PFSK-1 (cell line): ENCODE measurements at regions not wholly inside any gene's neighbourhood (a gene's known extent, or its start where the extent isn't known, plus 50 kb on each side); places are given as distances from the start of the nearest gene placed in this dataset.
A peak's percentile ranks its signal among the peaks of the same experiment; 100 is the strongest.

Experiments
- FOXP2 ChIP-seq: optimal IDR thresholded peaks from 2 replicates; pipeline ENCODE3; 2011; ENCODE audit warnings: borderline replicate concordance, control low read depth, inconsistent platforms; ENCODE audit not compliant: insufficient read depth; ENCODE audit errors: extremely low read length, extremely low read depth
- POLR2AphosphoS5 ChIP-seq: IDR thresholded peaks from 2 replicates; pipeline ENCODE4 v1.6.1; 2012; ENCODE audit warnings: low read depth, mild to moderate bottlenecking, control low read depth, low read length, moderate library complexity
- SIN3A ChIP-seq: IDR thresholded peaks from 2 replicates; pipeline ENCODE4 v1.6.1; 2012; ENCODE audit warnings: mild to moderate bottlenecking, low read length, moderate library complexity, borderline replicate concordance; ENCODE audit not compliant: insufficient read depth
- TAF1 ChIP-seq: IDR thresholded peaks from 2 replicates; pipeline ENCODE4 v1.6.1; 2012; ENCODE audit warnings: low read length, control low read depth, borderline replicate concordance; ENCODE audit not compliant: insufficient read depth
- TF ChIP-seq, protein P1 (sequence below), 2 experiments: IDR thresholded peaks; 2 replicates each; pipeline versions ENCODE4 v1.6.1 to v1.8.0; 2011 to 2012; ENCODE audit warnings: low read depth in 2 of 2, low read length in 2 of 2, control low read depth in 1 of 2, inconsistent platforms in 1 of 2, mild to moderate bottlenecking in 1 of 2, moderate library complexity in 1 of 2; ENCODE audit not compliant: insufficient read depth in 1 of 2

DNA sequence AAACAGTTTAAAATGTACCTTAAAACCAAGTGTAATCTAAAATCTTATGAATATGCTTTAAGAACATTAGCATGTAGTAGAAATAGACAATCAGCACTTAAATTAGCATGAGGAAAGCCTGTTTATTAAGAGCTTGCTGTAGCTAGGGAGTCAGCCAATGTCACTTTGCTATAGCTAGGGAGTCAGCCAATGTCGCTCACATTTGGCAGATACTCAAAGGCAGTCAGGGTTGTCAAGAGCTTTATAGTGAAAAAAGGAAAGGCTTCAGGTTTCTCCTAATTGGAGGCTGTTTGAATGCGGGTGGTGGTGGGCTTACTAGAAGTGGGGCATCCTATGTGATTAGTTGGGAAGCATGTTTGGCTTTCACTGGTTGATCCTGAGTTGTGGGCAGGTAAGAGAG is 226.2 kb upstream of the DGKB start:
- TF ChIP-seq POLR2AphosphoS5 (no peak), SIN3A (no peak), TAF1 (no peak), FOXP2 (no peak)
- TF ChIP-seq, protein P1, sequence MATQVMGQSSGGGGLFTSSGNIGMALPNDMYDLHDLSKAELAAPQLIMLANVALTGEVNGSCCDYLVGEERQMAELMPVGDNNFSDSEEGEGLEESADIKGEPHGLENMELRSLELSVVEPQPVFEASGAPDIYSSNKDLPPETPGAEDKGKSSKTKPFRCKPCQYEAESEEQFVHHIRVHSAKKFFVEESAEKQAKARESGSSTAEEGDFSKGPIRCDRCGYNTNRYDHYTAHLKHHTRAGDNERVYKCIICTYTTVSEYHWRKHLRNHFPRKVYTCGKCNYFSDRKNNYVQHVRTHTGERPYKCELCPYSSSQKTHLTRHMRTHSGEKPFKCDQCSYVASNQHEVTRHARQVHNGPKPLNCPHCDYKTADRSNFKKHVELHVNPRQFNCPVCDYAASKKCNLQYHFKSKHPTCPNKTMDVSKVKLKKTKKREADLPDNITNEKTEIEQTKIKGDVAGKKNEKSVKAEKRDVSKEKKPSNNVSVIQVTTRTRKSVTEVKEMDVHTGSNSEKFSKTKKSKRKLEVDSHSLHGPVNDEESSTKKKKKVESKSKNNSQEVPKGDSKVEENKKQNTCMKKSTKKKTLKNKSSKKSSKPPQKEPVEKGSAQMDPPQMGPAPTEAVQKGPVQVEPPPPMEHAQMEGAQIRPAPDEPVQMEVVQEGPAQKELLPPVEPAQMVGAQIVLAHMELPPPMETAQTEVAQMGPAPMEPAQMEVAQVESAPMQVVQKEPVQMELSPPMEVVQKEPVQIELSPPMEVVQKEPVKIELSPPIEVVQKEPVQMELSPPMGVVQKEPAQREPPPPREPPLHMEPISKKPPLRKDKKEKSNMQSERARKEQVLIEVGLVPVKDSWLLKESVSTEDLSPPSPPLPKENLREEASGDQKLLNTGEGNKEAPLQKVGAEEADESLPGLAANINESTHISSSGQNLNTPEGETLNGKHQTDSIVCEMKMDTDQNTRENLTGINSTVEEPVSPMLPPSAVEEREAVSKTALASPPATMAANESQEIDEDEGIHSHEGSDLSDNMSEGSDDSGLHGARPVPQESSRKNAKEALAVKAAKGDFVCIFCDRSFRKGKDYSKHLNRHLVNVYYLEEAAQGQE (IDR thresholded peaks at IDR 0.05; ENCODE audit: insufficient read depth in 1 of 2, low read depth in 2 of 2, low read length in 2 of 2): no peak

DNA sequence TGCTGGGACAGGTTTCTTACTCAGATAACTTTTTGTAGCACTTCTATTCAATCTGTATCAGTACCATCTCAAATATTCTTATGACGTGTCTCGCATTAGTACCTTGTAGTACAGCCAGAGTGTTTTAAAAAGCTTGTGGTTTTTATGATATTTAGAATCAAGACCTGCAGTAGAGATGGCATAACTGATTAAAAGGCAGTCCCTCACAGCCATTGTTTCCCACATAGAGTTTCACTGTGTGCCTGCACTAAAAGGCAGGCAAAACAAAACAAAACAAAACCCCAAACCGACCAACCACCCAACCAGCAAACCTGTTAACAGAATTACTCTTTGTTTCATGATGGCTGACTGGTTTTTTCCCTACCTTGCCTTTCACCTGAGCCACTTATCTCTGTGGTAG is 221.3 kb upstream of the DGKB start:
- TF ChIP-seq POLR2AphosphoS5 (no peak), FOXP2 (no peak), SIN3A (no peak), TAF1 (no peak)
- TF ChIP-seq, protein P1 (IDR thresholded peaks at IDR 0.05; ENCODE audit: insufficient read depth in 1 of 2, low read depth in 2 of 2, low read length in 2 of 2): no peak

DNA sequence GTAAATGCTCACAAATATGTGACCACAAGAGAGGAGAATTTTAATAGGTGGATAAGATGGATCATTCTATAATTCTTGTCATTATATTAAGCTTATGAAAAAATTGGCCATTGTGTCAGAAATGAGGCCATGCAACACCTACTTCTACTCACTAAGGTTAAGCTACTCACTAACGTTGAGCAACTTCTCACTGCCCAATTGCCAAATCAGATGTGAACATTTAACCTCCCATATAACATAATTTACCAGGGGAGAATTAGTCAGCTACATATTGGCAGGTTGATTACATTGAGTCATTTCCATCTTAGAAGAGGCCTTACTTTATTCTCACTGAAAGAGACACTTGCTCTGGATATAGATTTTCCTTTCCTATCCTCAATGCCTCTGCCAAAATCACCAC is 211.2 kb upstream of the DGKB start:
- TF ChIP-seq TAF1: no peak
- TF ChIP-seq, protein P1 (IDR thresholded peaks at IDR 0.05; ENCODE audit: insufficient read depth in 1 of 2, low read depth in 2 of 2, low read length in 2 of 2): no peak
- TF ChIP-seq SIN3A: no peak
- TF ChIP-seq POLR2AphosphoS5: no peak
- no peak for TF ChIP-seq FOXP2

DNA sequence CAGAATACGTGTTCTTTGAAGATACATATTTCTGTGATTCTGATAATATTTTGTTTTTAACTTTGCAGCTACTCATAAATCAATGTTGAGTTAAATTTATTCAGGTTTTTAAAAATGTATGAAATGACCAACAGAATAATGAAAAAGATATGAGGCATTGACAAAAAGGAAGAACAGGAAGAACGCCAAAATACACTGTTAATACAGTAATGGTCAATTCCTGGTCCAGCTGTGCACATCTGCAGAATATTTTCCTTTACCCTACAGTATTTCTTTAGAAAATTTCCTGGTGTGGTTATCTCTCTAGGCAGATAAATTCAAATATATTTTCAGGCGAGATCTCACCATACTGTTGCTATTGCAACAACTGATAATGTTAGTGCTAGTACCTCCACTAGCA is 203.2 kb upstream of the DGKB start:
- TF ChIP-seq POLR2AphosphoS5: no peak

DNA sequence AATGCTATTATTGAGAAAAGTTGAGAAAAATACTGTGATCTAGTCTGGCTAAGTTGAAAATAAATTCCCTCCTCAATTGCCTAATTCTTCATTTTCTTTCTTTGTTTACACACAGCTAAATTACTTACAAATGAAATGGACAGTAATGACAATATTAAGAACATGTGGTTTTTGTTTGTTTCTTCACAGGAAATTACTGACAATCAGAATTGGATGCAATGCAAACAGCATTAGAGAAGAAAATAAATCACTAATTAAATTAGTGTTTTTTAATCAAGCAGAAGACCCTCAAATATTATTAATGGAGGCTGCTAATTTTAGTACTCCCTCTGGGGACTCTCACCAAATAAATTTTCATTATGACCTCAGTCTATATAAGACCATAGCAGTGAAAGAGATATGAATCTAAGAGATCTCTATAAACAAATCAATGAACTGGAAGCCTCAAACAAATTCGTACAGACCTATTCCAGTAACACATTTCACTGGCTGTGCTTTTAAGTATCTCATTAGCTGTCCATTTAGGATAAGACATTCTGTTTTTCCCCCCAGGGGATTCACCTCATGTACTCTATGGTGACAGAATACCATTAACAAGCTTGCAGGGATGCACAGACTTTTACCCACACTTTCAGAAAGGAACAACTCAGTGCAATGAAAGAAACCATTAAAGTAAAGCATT is 202.0 kb upstream of the DGKB start:
- TF ChIP-seq SIN3A (no peak; the same call in 1 of the 2 replicates), TAF1 (0 out of 2 replicates have a peak, but pooled peaks have one; percentile 21), POLR2AphosphoS5 (peak; percentile 33; the same call in 1 of the 2 replicates), FOXP2 (no peak)
- TF ChIP-seq, protein P1 (IDR thresholded peaks at IDR 0.05; ENCODE audit: insufficient read depth in 1 of 2, low read depth in 2 of 2, low read length in 2 of 2): no peak
